GM10248 (cell line): ENCODE measurements at regions not wholly inside any gene's neighbourhood (a gene's known extent, or its start where the extent isn't known, plus 50 kb on each side); places are given as distances from the start of the nearest gene placed in this dataset.

ENCODE experiments used
- CTCF ChIA-PET: fragments of 300-600 bp; sonication (Branson Sonifier 250); formaldehyde crosslinking; extraction: SDS; loops from one replicate; lab custom pipeline; 2021; ENCODE audit warnings: antibody characterized with exemption; lab: Yijun Ruan, JAX
- POLR2A ChIA-PET: fragments of 350-650 bp; sonication (Branson Sonifier 250); formaldehyde crosslinking; extraction: SDS; loops from one replicate; lab custom pipeline; 2020; ENCODE audit warnings: antibody characterized with exemption; lab: Yijun Ruan, JAX
- DNase-seq: peaks from one replicate; pipeline ENCODE4 v3.0.0; 2012; ENCODE audit errors: extremely low spot score
- CTCF ChIP-seq: IDR thresholded peaks from 2 replicates; pipeline ENCODE4 v1.5.1; 2012; ENCODE audit warnings: mild to moderate bottlenecking, low read depth; ENCODE audit errors: extremely low read depth, missing control alignments, control extremely low read depth

- TF ChIP-seq CTCF = no peak
- ChIA-PET CTCF (no interaction called here), POLR2A (no interaction called here)
- no peak for DNase-seq
These were observed 307.8 kb downstream of the CYP26B1 start for GRCh38 chr2:71839826-71840225.

- no peak for TF ChIP-seq CTCF
- CTCF ChIA-PET = interaction anchor here (1.4 kb wide), 1 partner anchor 15 kb away, joined by 3 read pairs; no protein-coding TSS in a partner anchor
- no peak for DNase-seq
- POLR2A ChIA-PET = no interaction called here
These were observed 312.9 kb downstream of the CYP26B1 start for GRCh38 chr2:71834796-71835195.

GRCh38 chr2:71833855-71834560, 313.7 kb downstream of the CYP26B1 start:
- DNase-seq = no peak
- CTCF ChIA-PET = interaction anchor here (1.4 kb wide), 1 partner anchor 14 kb away, joined by 3 read pairs; no protein-coding TSS in a partner anchor
- POLR2A ChIA-PET = no interaction called here
- no peak for TF ChIP-seq CTCF

GRCh38 chr2:71833272-71833671, 314.4 kb downstream of the CYP26B1 start:
- TF ChIP-seq CTCF = no peak
- no peak for DNase-seq
- POLR2A ChIA-PET = no interaction called here
- CTCF ChIA-PET = interaction anchor here (1.0 kb wide), 1 partner anchor 11 kb away, joined by 3 read pairs; no protein-coding TSS in a partner anchor

GRCh38 chr2:71832844-71833243, 314.8 kb downstream of the CYP26B1 start:
- DNase-seq = no peak
- TF ChIP-seq CTCF = no peak
- ChIA-PET CTCF (interaction anchor here (1.0 kb wide), 1 partner anchor 11 kb away, joined by 3 read pairs; no protein-coding TSS in a partner anchor), POLR2A (no interaction called here)

GRCh38 chr2:71832388-71832787, 315.3 kb downstream of the CYP26B1 start:
- ChIA-PET POLR2A (no interaction called here), CTCF (interaction anchor here (1.0 kb wide), 1 partner anchor 10 kb away, joined by 3 read pairs; no protein-coding TSS in a partner anchor)
- TF ChIP-seq CTCF = no peak
- no peak for DNase-seq

GRCh38 chr2:71831193-71831577, 316.5 kb downstream of the CYP26B1 start:
- ChIA-PET CTCF (no interaction called here), POLR2A (no interaction called here)
- TF ChIP-seq CTCF = no peak
- no peak for DNase-seq
